ENCODE measurements at regions not wholly inside any gene's neighbourhood (a gene's known extent, or its start where the extent isn't known, plus 50 kb on each side); places are given as distances from the start of the nearest gene placed in this dataset.

- TF ChIP-seq, protein P1, sequence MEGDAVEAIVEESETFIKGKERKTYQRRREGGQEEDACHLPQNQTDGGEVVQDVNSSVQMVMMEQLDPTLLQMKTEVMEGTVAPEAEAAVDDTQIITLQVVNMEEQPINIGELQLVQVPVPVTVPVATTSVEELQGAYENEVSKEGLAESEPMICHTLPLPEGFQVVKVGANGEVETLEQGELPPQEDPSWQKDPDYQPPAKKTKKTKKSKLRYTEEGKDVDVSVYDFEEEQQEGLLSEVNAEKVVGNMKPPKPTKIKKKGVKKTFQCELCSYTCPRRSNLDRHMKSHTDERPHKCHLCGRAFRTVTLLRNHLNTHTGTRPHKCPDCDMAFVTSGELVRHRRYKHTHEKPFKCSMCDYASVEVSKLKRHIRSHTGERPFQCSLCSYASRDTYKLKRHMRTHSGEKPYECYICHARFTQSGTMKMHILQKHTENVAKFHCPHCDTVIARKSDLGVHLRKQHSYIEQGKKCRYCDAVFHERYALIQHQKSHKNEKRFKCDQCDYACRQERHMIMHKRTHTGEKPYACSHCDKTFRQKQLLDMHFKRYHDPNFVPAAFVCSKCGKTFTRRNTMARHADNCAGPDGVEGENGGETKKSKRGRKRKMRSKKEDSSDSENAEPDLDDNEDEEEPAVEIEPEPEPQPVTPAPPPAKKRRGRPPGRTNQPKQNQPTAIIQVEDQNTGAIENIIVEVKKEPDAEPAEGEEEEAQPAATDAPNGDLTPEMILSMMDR (IDR thresholded peaks at IDR 0.05): no peak
- TF ChIP-seq POLR2AphosphoS5 (IDR thresholded peaks at IDR 0.05) (no peak), EP300 (IDR thresholded peaks at IDR 0.05) (no peak)
These were observed 58.2 kb upstream of the CHST15 start for GRCh38 chr10:124151466-124152095.

All from suprapubic skin (tissue), 4 donors.